HFF-Myc (cell line): ENCODE measurements at regions not wholly inside any gene's neighbourhood (a gene's known extent, or its start where the extent isn't known, plus 50 kb on each side); places are given as distances from the start of the nearest gene placed in this dataset.

Experiments used
- DNase-seq: peaks from one replicate; pipeline ENCODE4 v3.0.0-alpha.2; 2011; ENCODE audit warnings: low read depth; ENCODE audit errors: extremely low read depth
- H3K4me3 ChIP-seq: replicated peaks from 2 replicates; pipeline ENCODE4 v1.5.1; 2011; ENCODE audit warnings: low read depth, mild to moderate bottlenecking, control low read depth, low read length
- TF ChIP-seq, protein P1 (sequence below): IDR thresholded peaks from 2 replicates; pipeline ENCODE4 v1.5.1; 2012; ENCODE audit warnings: mild to moderate bottlenecking, low read depth, low read length, control low read depth; ENCODE audit errors: missing control alignments

DNA sequence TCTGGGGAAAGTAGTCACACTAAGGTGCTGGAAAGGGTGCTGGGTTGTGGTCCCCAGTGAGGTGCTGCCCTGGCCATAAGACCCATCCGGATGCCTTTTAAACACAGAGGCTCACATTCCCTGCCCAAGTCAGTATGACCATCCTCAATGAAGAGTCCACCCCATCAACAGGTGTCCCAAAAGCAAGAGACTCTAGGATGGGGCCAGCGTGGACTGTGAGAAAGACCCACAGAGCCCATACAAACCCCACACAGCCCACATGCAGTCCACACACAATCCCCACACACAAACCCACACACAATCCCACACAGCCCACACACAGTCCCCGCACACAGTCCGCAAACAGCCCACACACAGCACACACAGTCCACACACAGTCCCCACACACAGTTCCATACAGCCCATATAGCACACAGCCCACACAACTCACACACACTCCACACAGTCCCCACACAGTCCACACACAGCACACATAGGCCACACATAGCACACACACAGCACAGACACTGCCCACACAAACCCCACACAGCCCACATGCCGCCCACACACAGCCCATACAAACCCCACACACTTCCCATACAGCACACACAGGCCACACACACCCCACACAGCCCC is 241.4 kb upstream of the SALL3 start:
- DNase-seq: no peak
- TF ChIP-seq, protein P1, sequence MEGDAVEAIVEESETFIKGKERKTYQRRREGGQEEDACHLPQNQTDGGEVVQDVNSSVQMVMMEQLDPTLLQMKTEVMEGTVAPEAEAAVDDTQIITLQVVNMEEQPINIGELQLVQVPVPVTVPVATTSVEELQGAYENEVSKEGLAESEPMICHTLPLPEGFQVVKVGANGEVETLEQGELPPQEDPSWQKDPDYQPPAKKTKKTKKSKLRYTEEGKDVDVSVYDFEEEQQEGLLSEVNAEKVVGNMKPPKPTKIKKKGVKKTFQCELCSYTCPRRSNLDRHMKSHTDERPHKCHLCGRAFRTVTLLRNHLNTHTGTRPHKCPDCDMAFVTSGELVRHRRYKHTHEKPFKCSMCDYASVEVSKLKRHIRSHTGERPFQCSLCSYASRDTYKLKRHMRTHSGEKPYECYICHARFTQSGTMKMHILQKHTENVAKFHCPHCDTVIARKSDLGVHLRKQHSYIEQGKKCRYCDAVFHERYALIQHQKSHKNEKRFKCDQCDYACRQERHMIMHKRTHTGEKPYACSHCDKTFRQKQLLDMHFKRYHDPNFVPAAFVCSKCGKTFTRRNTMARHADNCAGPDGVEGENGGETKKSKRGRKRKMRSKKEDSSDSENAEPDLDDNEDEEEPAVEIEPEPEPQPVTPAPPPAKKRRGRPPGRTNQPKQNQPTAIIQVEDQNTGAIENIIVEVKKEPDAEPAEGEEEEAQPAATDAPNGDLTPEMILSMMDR: no peak
- no peak overlapping the region for H3K4me3 ChIP-seq

DNA sequence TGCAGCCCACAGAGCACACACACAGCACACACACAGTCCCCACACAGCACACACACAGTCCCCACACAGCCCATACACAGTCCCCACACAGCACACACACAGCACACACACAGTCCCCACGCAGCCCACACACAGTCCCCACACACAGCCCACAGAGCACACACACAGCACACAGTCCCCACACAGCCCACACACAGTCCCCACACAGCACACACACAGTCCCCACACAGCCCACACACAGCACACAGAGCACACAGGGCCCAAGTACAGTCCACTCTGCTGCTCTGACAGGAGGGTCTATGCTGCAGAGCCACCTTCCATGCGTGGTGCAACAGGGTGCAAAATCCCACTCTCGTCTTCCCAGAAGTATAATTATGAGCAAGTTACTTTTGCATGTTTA is 240.5 kb upstream of the SALL3 start:
- TF ChIP-seq, protein P1: no peak
- no peak overlapping the region for H3K4me3 ChIP-seq
- no peak for DNase-seq

DNA sequence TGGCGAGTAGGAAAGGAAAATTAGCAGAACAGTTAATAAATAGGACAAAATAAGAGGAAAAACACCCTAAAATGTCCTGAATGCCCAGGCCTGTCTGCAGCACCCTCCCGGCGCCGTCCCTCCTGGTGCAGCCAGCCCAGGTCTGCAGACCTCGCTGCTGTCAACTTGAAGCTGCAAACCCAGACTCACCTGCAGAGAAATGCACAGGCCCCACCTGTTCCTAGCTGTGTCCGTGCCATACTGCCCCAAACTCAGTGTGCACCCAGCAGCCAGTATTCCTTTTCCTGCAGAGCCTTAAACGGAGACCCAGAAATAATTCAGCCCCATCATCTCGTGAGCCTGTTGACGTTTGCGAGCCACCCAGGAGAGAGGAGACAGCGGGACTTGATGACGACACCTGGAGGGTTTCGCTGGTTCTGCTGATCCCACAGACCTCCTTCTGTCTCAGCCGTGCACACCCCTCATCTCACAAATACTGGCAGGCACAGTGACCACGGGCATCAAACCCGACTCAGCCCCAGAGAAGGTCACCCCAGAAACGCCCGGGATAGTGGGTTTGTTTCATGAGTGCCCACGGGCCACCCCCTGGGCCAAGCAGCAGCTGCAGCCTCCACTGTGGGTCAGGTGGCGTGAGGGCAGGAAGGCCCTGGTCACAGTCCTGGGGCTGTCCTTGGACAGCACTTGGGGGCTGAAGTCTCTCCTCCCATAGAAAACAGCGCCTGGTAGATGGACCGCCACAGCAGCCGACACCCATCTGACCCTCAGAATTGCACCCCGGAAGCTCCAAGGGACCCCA is 239.5 kb upstream of the SALL3 start:
- DNase-seq: no peak
- H3K4me3 ChIP-seq: no peak overlapping the region
- TF ChIP-seq, protein P1: no peak

DNA sequence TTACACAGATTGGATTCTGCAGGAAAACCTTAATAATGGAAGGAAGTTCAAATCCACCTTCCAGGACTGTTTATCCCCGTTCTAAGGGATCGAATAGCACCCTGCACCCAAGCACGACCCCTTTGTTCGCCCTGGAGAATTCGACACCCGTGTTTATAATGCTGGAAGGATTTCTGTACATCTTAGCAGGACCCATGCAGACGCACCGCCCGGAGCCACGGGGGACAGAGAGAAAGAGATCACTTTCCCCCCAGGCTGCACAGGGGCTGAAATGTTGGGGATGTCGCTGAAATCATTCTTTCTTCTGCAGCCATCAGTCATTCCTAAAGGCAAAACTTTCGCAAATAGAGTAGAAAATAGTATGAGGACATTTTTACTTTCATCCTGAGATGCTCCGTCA is 238.7 kb upstream of the SALL3 start:
- TF ChIP-seq, protein P1: no peak
- DNase-seq: no peak

DNA sequence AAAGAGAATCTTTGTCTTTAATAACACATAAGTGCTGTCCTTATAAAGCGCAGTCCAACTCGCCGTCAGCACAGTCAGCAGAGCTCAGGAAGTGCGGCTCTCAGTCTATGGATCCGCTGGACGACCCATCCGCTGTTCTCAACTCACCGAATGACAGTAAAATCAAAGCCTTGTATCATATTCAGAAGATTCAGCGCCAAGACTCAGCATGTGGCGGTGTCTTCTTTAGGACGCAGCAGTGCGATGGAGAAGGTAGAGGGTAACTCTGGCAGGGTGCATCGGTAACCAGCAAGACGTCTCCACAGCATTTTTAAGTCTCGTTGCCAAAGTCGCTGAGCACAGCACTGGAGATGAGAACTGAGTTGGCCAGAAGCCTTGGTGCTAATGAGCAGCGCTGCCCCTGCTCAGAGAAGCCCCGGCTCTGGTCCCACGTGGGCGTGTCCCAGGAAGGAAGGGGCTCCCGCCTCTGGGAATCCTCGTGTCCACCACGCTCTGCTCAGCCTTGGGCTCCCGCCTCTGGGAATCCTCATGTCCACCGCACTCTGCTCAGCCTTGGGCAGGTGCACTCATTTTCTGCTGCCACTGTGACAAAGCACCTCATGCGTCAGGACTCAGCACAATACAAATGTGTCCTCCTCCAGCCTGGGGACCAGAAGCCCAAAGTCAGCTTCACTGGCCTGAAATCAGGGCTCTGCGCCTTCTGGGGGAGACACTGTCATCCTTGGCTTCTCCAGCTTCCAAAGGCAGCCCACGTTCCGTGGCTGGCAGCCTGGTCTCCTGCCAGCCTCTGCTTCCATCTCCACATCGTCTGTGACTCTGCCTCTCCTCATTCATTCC is 238.0 kb upstream of the SALL3 start:
- no peak overlapping the region for H3K4me3 ChIP-seq
- TF ChIP-seq, protein P1: no peak
- DNase-seq: no peak

More for the DNA sequence above, 238.7 kb upstream of the SALL3 start:
- H3K4me3 ChIP-seq: no peak overlapping the region

DNA sequence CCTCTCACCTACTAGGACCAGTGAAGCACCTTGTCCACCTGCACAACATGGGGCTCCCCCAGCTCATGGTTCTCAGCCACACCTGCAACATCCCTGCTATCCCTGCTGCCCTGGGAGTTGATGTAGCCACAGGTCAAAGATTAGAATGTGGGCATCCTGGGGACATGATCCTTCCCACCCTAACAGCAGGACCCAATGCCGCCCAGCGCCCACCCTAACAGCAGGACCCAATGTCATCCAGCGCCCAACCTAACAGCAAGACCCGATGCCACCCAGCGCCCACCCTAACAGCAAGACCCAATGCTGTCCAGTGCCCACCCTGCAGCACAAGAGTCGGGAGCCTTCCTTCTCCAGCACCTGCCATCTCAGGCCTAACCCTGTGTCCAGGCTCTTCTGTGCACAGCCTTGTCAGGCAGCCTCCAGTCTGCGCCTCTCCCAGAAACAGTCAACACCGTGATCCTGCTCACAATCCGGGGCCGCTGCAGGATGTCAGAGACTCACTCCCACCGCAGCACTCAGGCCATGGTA is 237.3 kb upstream of the SALL3 start:
- TF ChIP-seq, protein P1: no peak
- H3K4me3 ChIP-seq: no peak overlapping the region
- no peak for DNase-seq
